GM12892 (cell line): ENCODE measurements at regions not wholly inside any gene's neighbourhood (a gene's known extent, or its start where the extent isn't known, plus 50 kb on each side); places are given as distances from the start of the nearest gene placed in this dataset.

Experiments used
- POLR2A ChIP-seq: IDR thresholded peaks from 2 replicates; pipeline ENCODE4 v1.6.1; 2011; ENCODE audit warnings: low read depth, low read length, control low read depth
- POLR2AphosphoS5 ChIP-seq: IDR thresholded peaks from 2 replicates; pipeline ENCODE4 v1.6.1; 2011; ENCODE audit warnings: low read depth, low read length, control low read depth

DNA sequence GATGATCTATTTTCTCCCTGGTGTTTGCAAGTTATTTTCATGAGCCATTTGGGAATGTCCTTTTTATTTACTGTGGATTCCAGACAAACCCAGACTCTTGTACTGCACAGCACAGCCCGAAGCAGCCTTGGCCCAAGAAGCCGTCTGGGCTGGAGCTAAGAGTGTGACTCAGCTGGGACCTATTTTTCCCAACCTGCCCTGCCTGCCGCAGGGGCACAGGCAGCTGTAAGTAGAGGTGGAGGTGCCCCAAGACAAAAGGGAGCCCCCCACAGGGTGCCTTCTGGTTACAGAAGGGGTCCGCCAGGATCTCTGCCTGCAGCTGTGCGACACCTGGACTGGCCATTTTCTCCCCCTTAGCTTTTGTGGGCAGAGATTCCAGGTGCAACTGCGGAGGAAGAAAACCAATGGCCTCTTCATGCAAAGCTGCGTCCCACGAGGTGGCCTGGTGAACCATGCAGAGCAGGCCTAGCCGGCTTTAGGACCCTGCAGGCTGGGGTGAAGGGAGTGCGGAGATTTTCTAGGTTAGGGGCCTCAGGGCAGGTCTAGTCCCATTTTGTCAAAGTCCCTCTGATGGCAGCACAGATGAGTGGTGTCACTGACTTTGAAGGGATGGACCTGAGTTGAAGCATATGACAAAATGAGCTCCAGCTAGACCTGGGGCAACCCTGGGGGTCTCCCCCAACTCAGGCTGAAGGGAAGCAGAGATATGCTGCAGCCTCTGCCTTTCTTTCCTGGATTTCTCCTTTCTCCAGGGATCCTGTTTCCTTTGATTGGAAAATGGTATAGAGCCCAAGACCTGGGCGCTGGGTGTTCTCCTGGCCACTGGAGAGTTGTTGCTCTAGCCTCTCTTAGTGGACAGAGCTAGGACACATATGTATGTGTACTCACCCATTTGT, 131.2 kb downstream of the KLF13 start:
- TF ChIP-seq POLR2A (no peak), POLR2AphosphoS5 (no peak)
